CD1c-positive myeloid dendritic cell (primary cell): ENCODE measurements at regions not wholly inside any gene's neighbourhood (a gene's known extent, or its start where the extent isn't known, plus 50 kb on each side); places are given as distances from the start of the nearest gene placed in this dataset.
A peak's percentile ranks its signal among the peaks of the same experiment; 100 is the strongest.

Experiments
- DNase-seq: peaks from one replicate; pipeline ENCODE4 v3.0.0-alpha.2; 2016; ENCODE audit errors: extremely low spot score

GRCh38 chrX:40316502-40316901 is 218.7 kb upstream of the BCOR start:
- DNase-seq, result no peak

- no peak for DNase-seq
Measured at GRCh38 chrX:40314070-40314469, 216.3 kb upstream of the BCOR start.

- DNase-seq, result no peak
Measured at GRCh38 chrX:40313269-40313668, 215.5 kb upstream of the BCOR start.

GRCh38 chrX:40310447-40310846 is 212.7 kb upstream of the BCOR start:
- no peak for DNase-seq

GRCh38 chrX:40310016-40310415 is 212.3 kb upstream of the BCOR start:
- DNase-seq, result no peak

GRCh38 chrX:40307871-40308270 is 210.1 kb upstream of the BCOR start:
- DNase-seq, result no peak

GRCh38 chrX:40304115-40304514 is 206.4 kb upstream of the BCOR start:
- no peak for DNase-seq

GRCh38 chrX:40303256-40304077 is 205.7 kb upstream of the BCOR start:
- peak; percentile 56 for DNase-seq

- DNase-seq, result no peak
Measured at GRCh38 chrX:40300286-40300890, 202.6 kb upstream of the BCOR start.

- DNase-seq, result no peak
Measured at GRCh38 chrX:40299641-40300046, 201.9 kb upstream of the BCOR start.

- no peak for DNase-seq
Measured at GRCh38 chrX:40298572-40299479, 201.1 kb upstream of the BCOR start.

GRCh38 chrX:40298069-40298468 is 200.3 kb upstream of the BCOR start:
- no peak for DNase-seq

GRCh38 chrX:40291553-40291952 is 193.8 kb upstream of the BCOR start:
- DNase-seq, result no peak

- DNase-seq, result no peak
Measured at GRCh38 chrX:40290517-40290916, 192.8 kb upstream of the BCOR start.

GRCh38 chrX:40285876-40286275 is 188.1 kb upstream of the BCOR start:
- no peak for DNase-seq

GRCh38 chrX:40284852-40285251 is 187.1 kb upstream of the BCOR start:
- DNase-seq, result no peak

- no peak for DNase-seq
Measured at GRCh38 chrX:40283981-40284380, 186.2 kb upstream of the BCOR start.

GRCh38 chrX:40282946-40283660 is 185.3 kb upstream of the BCOR start:
- no peak for DNase-seq

GRCh38 chrX:40282348-40282747 is 184.6 kb upstream of the BCOR start:
- no peak for DNase-seq

GRCh38 chrX:40281336-40282005 is 183.7 kb upstream of the BCOR start:
- peak; percentile 16 for DNase-seq

GRCh38 chrX:40279762-40280161 is 182.0 kb upstream of the BCOR start:
- DNase-seq, result no peak
